GM13976 (cell line): ENCODE measurements at regions not wholly inside any gene's neighbourhood (a gene's known extent, or its start where the extent isn't known, plus 50 kb on each side); places are given as distances from the start of the nearest gene placed in this dataset.

Source experiments
- DNase-seq: peaks from one replicate; pipeline ENCODE4 v3.0.0; 2012; ENCODE audit warnings: low spot score
- in situ Hi-C: fragments of 300-500 bp; cut with MboI; formaldehyde crosslinking; loops from one replicate; pipeline ENCODE4 v1.12.0; 2022; ENCODE audit warnings: low sequenced_read_pairs, mixed read lengths, inconsistent platforms; ENCODE audit not compliant: unreplicated experiment
- TF ChIP-seq, protein P1 (sequence below): IDR thresholded peaks from 2 replicates; pipeline ENCODE4 v1.5.1; 2012; ENCODE audit warnings: borderline replicate concordance, mild to moderate bottlenecking; ENCODE audit not compliant: insufficient read depth; ENCODE audit errors: extremely low read depth, missing control alignments, control extremely low read depth

- in situ Hi-C loops = no loop called here
- no peak for DNase-seq
- TF ChIP-seq, protein P1, sequence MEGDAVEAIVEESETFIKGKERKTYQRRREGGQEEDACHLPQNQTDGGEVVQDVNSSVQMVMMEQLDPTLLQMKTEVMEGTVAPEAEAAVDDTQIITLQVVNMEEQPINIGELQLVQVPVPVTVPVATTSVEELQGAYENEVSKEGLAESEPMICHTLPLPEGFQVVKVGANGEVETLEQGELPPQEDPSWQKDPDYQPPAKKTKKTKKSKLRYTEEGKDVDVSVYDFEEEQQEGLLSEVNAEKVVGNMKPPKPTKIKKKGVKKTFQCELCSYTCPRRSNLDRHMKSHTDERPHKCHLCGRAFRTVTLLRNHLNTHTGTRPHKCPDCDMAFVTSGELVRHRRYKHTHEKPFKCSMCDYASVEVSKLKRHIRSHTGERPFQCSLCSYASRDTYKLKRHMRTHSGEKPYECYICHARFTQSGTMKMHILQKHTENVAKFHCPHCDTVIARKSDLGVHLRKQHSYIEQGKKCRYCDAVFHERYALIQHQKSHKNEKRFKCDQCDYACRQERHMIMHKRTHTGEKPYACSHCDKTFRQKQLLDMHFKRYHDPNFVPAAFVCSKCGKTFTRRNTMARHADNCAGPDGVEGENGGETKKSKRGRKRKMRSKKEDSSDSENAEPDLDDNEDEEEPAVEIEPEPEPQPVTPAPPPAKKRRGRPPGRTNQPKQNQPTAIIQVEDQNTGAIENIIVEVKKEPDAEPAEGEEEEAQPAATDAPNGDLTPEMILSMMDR = no peak
Measured at GRCh38 chr3:72641684-72642083, 206.6 kb downstream of the SHQ1 start.

DNA sequence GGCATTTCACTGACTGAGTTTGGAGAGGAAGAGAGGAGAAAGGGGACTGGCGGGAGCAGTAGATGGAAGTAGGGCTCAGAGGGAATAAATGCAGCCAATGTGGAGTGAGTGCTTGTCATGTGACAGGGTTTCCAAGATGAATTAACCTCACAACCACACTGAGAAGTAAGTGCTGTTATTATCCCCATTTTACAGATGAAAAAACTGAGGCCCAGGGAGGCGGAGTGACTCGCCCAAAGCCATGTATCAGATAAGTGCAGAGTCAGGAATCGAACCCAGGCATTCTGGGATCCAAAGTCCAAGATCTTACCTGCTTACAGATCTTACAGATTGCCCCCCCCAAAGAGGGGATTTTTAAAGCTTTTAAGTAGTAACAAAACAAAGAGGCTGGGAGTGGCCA is 207.2 kb downstream of the SHQ1 start:
- DNase-seq = no peak
- TF ChIP-seq, protein P1 = no peak
- in situ Hi-C loops = no loop called here

DNA sequence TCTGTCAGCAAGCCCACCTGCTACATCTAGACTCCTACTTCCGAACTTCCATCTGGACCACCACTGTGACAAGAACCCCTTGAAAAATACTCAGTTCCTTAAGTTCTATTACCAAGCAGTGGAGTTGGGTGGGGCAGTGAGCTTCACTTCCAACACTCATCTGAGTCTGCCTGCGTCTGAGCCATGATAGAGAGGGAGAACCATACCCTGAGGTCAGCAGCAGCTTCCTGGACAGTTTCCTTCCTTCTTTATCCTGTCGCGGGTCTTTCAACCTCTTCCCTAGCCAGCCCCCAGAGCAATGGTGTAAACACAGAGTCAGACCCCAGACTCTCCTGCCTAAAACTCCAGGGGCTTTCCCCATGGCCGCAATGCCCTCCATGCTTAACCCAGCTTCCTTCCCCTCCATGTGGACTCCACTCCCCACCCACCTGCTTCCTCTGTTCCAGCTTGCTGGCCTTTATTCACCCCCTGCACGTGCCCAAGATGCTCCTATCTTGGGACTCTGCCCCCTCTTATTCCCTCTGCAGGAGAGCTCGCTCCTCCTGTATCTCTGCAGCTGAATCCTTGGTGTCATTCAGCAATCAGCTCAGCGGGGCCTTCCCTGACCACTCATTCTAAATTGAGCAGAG is 211.2 kb downstream of the SHQ1 start:
- TF ChIP-seq, protein P1 = no peak
- DNase-seq = no peak
- in situ Hi-C loops = no loop called here

GRCh38 chr3:72635551-72635950 is 212.7 kb downstream of the SHQ1 start:
- no peak for DNase-seq
- TF ChIP-seq, protein P1 = no peak
- in situ Hi-C loops = no loop called here

DNA sequence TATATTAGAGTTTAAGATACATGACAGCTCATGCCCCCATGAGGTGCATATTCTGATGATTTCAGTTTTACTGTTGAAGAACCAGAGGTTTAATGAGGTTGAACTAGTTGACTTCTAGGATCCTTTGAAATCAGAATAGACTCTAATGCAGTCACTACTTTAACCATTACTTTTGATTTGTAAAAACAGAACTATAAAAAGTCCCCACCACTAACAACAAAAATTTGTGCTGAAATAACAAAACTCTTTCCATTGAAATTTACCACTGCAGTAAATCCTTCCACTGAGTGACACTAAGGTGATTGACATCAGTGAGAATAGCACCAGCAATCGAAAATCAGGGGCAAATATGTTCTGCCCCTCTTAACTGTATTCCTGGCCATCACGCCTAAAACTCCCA is 214.1 kb downstream of the SHQ1 start:
- peak; percentile 48 for DNase-seq
- in situ Hi-C loops = no loop called here
- TF ChIP-seq, protein P1 = no peak

DNA sequence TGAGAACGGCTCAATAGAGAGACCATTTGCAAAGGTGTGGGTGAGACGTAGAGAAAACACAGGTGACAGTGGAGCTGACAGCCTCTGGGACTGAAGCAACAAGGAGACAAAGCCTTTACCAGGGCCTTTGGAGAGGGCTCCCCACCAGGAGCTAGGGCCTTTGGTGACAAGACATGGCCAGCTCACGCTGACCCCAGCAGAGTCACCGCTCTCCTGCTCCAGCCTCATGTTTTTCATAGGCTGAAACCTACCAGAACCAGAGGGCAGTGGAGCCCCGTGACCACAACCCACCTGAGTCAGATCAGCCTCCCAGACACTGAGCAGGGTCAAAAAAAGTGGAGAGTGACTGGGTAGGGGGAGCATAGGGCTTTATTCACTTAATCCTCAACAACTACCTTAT is 214.7 kb downstream of the SHQ1 start:
- in situ Hi-C loops = no loop called here
- TF ChIP-seq, protein P1 = no peak
- DNase-seq = no peak

DNA sequence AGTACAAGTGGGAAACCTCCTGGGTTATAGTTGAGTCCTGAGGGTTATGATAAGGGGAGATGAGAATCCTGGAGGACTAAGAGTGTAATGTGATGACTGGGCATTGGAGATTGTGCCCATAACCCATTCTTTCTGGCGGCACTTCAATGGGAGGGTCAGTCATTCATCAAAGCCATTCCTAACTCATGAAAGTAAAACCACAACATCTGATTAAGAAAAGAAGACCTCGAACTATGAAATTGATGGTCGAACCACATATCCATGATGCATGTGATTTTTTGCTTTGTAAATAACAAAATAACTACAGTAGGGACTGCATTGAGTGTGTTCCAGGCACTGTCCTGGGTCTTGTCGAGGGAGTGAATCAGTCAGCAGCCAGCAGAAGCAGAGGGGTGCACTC is 215.1 kb downstream of the SHQ1 start:
- DNase-seq = no peak
- in situ Hi-C loops = no loop called here
- TF ChIP-seq, protein P1 = no peak
